NB4 (cell line): ENCODE measurements at regions not wholly inside any gene's neighbourhood (a gene's known extent, or its start where the extent isn't known, plus 50 kb on each side); places are given as distances from the start of the nearest gene placed in this dataset.

Experiments used
- CTCF ChIP-seq: IDR thresholded peaks from one replicate; pipeline ENCODE4 v1.5.1; 2012; ENCODE audit warnings: low read depth, low read length
- MAX ChIP-seq: IDR thresholded peaks from 2 replicates; pipeline ENCODE4 v1.6.1; 2011; ENCODE audit warnings: low read depth, low read length
- POLR2A ChIP-seq: IDR thresholded peaks from 2 replicates; pipeline ENCODE4 v1.6.1; 2011; ENCODE audit warnings: mild to moderate bottlenecking; ENCODE audit not compliant: insufficient read length; ENCODE audit errors: extremely low read depth

DNA sequence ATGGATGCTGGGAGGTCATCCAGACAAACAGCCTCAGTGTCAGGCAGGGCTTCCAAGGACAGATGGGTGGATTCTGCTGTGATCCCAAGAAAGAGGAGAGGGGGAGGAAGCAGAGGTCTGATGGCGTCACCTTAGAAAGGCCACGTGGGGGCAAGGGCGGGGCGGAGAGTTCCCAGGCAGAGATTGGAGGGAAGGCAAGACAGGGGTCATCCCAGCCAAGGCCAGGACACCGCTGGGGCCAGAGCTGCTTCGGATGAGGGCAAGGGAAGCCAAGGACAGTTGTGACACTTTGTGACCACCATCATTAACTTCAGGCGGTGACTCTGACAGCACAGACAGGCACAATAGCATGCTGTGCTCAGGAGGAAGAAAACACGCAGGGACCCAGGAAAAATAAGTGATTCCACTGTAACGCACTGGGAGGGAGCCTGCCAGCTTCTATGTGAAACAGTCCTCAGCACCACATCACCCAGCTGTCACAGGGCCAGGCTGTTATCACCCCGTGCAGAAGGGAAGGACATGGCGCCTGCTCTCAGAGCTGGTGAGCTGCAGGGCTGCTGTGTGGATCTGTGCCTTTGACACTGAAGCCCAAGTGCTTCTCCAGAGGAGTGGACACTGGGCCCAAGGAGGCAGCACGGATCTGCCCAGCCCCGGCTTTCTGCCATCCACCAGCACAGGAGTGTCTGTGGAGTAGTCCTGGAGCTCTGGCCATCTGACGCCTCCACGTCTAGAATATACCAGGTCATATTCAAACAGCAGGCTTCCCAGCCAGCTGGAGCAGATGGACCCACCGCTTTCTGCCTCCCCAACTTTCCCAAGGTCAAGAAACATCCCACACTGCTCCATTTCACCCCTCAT lies 204.1 kb downstream of the NDUFA10 start:
- TF ChIP-seq POLR2A: no peak
- no peak for TF ChIP-seq CTCF
- TF ChIP-seq MAX: no peak
